ENCODE measurements at regions not wholly inside any gene's neighbourhood (a gene's known extent, or its start where the extent isn't known, plus 50 kb on each side); places are given as distances from the start of the nearest gene placed in this dataset.

- Mint-ChIP-seq H3K36me3 (ENCODE audit: low read depth) (no peaks in the 10 kb centered on the region), H3K4me1 (no peaks in the 10 kb centered on the region), H3K27me3 (no peaks in the 10 kb centered on the region), H3K9me3 (no peaks in the 10 kb centered on the region), H3K27ac (no peak overlapping the region), H3K4me3 (no peak overlapping the region)
- POLR2A ChIA-PET = no interaction called here
- ATAC-seq (ENCODE audit: low read depth) (no peak), DNase-seq (no peak)
- TF ChIP-seq CTCF (IDR thresholded peaks at IDR 0.05) = no peak
- intact Hi-C loops (cut with micrococcal nuclease) = no loop called here
- CTCF ChIA-PET = no interaction called here
Observed at GRCh38 chr20:54848984-54849538, 373.7 kb downstream of the DOK5 start.

GRCh38 chr20:54848262-54848661, 372.9 kb downstream of the DOK5 start:
- intact Hi-C loops (cut with micrococcal nuclease) = no loop called here
- no peak for DNase-seq
- no peak overlapping the region for H3K27ac Mint-ChIP-seq
- no peak for ATAC-seq (ENCODE audit: low read depth)
- ChIA-PET CTCF (no interaction called here), POLR2A (no interaction called here)
- H3K4me3 Mint-ChIP-seq = no peak overlapping the region
- no peaks in the 10 kb centered on the region for H3K36me3 Mint-ChIP-seq (ENCODE audit: low read depth)
- H3K27me3 Mint-ChIP-seq = no peaks in the 10 kb centered on the region
- H3K9me3 Mint-ChIP-seq = no peaks in the 10 kb centered on the region
- H3K4me1 Mint-ChIP-seq = no peaks in the 10 kb centered on the region
- no peak for TF ChIP-seq CTCF (IDR thresholded peaks at IDR 0.05)

GRCh38 chr20:54846948-54847347, 371.6 kb downstream of the DOK5 start:
- CTCF ChIA-PET = no interaction called here
- TF ChIP-seq CTCF (IDR thresholded peaks at IDR 0.05) = no peak
- POLR2A ChIA-PET = no interaction called here
- Mint-ChIP-seq H3K4me3 (no peak overlapping the region), H3K4me1 (no peaks in the 10 kb centered on the region), H3K27ac (no peak overlapping the region), H3K9me3 (no peaks in the 10 kb centered on the region), H3K36me3 (ENCODE audit: low read depth) (no peaks in the 10 kb centered on the region), H3K27me3 (no peaks in the 10 kb centered on the region)
- ATAC-seq (ENCODE audit: low read depth) = no peak
- DNase-seq = no peak
- intact Hi-C loops (cut with micrococcal nuclease) = no loop called here

- TF ChIP-seq CTCF (IDR thresholded peaks at IDR 0.05) = no peak
- POLR2A ChIA-PET = no interaction called here
- no peak overlapping the region for H3K27ac Mint-ChIP-seq
- intact Hi-C loops (cut with micrococcal nuclease) = no loop called here
- no peaks in the 10 kb centered on the region for H3K27me3 Mint-ChIP-seq
- no peaks in the 10 kb centered on the region for H3K36me3 Mint-ChIP-seq (ENCODE audit: low read depth)
- H3K9me3 Mint-ChIP-seq = peaks cover 3% of the 10 kb centered on the region
- no peak overlapping the region for H3K4me3 Mint-ChIP-seq
- CTCF ChIA-PET = no interaction called here
- DNase-seq = no peak
- no peak for ATAC-seq (ENCODE audit: low read depth)
- H3K4me1 Mint-ChIP-seq = no peaks in the 10 kb centered on the region
Observed at GRCh38 chr20:54844346-54844745, 369.0 kb downstream of the DOK5 start.

GRCh38 chr20:54843865-54844264, 368.5 kb downstream of the DOK5 start:
- H3K4me3 Mint-ChIP-seq = no peak overlapping the region
- DNase-seq = no peak
- H3K27ac Mint-ChIP-seq = no peak overlapping the region
- no peak for ATAC-seq (ENCODE audit: low read depth)
- ChIA-PET CTCF (no interaction called here), POLR2A (no interaction called here)
- no peaks in the 10 kb centered on the region for H3K4me1 Mint-ChIP-seq
- no peaks in the 10 kb centered on the region for H3K36me3 Mint-ChIP-seq (ENCODE audit: low read depth)
- H3K27me3 Mint-ChIP-seq = no peaks in the 10 kb centered on the region
- H3K9me3 Mint-ChIP-seq = peaks cover 3% of the 10 kb centered on the region
- no peak for TF ChIP-seq CTCF (IDR thresholded peaks at IDR 0.05)
- intact Hi-C loops (cut with micrococcal nuclease) = no loop called here

All from activated B cell treated with CpG ODN at 0.5 μM for 24 hours (primary cell).